Liver (tissue), 8 donors: ENCODE measurements at regions not wholly inside any gene's neighbourhood (a gene's known extent, or its start where the extent isn't known, plus 50 kb on each side); places are given as distances from the start of the nearest gene placed in this dataset.

Experiments
- DNase-seq: peaks from one replicate; pipeline ENCODE4 v3.0.0-alpha.2; 2017; ENCODE audit warnings: low spot score
- H3K27ac ChIP-seq, 2 donors: one replicate each; pipeline ENCODE4 v1.7.0; 2013; ENCODE audit warnings: inconsistent platforms in 2 of 2, low read length in 2 of 2, control low read depth in 1 of 2, low read depth in 1 of 2, mild to moderate bottlenecking in 1 of 2
- H3K27me3 ChIP-seq, 4 donors: one replicate each; pipeline versions ENCODE4 v1.6.1 to v1.7.0; 2013; ENCODE audit warnings: low read length in 3 of 4, inconsistent platforms in 1 of 4, mild to moderate bottlenecking in 1 of 4, moderate library complexity in 1 of 4; ENCODE audit not compliant: control insufficient read depth in 4 of 4, insufficient read depth in 4 of 4
- H3K36me3 ChIP-seq, 4 donors: one replicate each; pipeline versions ENCODE4 v1.6.1 to v1.7.0; 2013; ENCODE audit warnings: low read length in 3 of 4, mild to moderate bottlenecking in 3 of 4, low read depth in 1 of 4, moderate library complexity in 1 of 4; ENCODE audit not compliant: control insufficient read depth in 4 of 4, insufficient read depth in 3 of 4
- H3K4me1 ChIP-seq, 4 donors: one replicate each; pipeline versions ENCODE4 v1.6.1 to v1.7.0; 2013; ENCODE audit warnings: low read length in 3 of 4, mild to moderate bottlenecking in 3 of 4, moderate library complexity in 1 of 4; ENCODE audit not compliant: control insufficient read depth in 4 of 4, insufficient read depth in 4 of 4
- H3K4me3 ChIP-seq, 3 donors: one replicate each; pipeline versions ENCODE4 v1.6.1 to v1.7.0; 2013; ENCODE audit warnings: low read length in 3 of 3, control low read depth in 1 of 3, low read depth in 1 of 3, mild to moderate bottlenecking in 1 of 3
- H3K9ac ChIP-seq, 2 donors: one replicate each; pipeline ENCODE4 v1.7.0; 2013; ENCODE audit warnings: low read length in 2 of 2, mild to moderate bottlenecking in 2 of 2, moderate library complexity in 2 of 2, control low read depth in 1 of 2, low read depth in 1 of 2
- H3K9me3 ChIP-seq, 4 donors: one replicate each; pipeline versions ENCODE4 v1.6.1 to v1.7.0; 2013; ENCODE audit warnings: low read length in 3 of 4; ENCODE audit not compliant: control insufficient read depth in 4 of 4
- ATF3 ChIP-seq: IDR thresholded peaks from 2 replicates; pipeline ENCODE4 v1.6.1; 2016; ENCODE audit warnings: antibody characterized with exemption
- CTCF ChIP-seq: fragments of 150-350 bp; IDR thresholded peaks from 2 replicates; pipeline ENCODE4 v1.5.1; 2017; ENCODE audit warnings: improper control_type of control experiment, low read depth, low read length; ENCODE audit not compliant: missing input control
- EGR1 ChIP-seq, 2 donors: IDR thresholded peaks; 2 replicates each; pipeline ENCODE4 v1.6.1; 2016 to 2018; ENCODE audit warnings: antibody characterized with exemption in 2 of 2, low read depth in 2 of 2
- FOXA1 ChIP-seq: IDR thresholded peaks from 2 replicates; pipeline ENCODE4 v1.6.1; 2016; ENCODE audit warnings: antibody characterized with exemption
- GABPA ChIP-seq, 2 donors: IDR thresholded peaks in 1 of 2; conservative IDR thresholded peaks in 1 of 2; 2 replicates each; pipeline ENCODE4 v1.6.1; 2016; ENCODE audit warnings: antibody characterized with exemption in 2 of 2, mild to moderate bottlenecking in 1 of 2, moderate library complexity in 1 of 2
- HNF4G ChIP-seq: IDR thresholded peaks from 2 replicates; pipeline ENCODE4 v1.6.1; 2016; ENCODE audit warnings: antibody characterized with exemption
- JUND ChIP-seq, 2 donors: IDR thresholded peaks; 2 replicates each; pipeline ENCODE4 v1.6.1; 2016; ENCODE audit warnings: antibody characterized with exemption in 2 of 2
- NR2F2 ChIP-seq: IDR thresholded peaks from 2 replicates; pipeline ENCODE4 v1.6.1; 2016; ENCODE audit warnings: antibody characterized with exemption
- RAD21 ChIP-seq, 2 donors: IDR thresholded peaks; 2 replicates each; pipeline ENCODE4 v1.6.1; 2016; ENCODE audit warnings: antibody characterized with exemption in 2 of 2, mild to moderate bottlenecking in 2 of 2
- REST ChIP-seq: IDR thresholded peaks from 2 replicates; pipeline ENCODE4 v1.6.1; 2016; ENCODE audit warnings: antibody characterized with exemption, mild to moderate bottlenecking
- TAF1 ChIP-seq: conservative IDR thresholded peaks from 2 replicates; pipeline ENCODE4 v1.6.1; 2016; ENCODE audit warnings: antibody characterized with exemption, mild to moderate bottlenecking
- YY1 ChIP-seq: IDR thresholded peaks from 2 replicates; pipeline ENCODE4 v1.6.1; 2016; ENCODE audit warnings: antibody characterized with exemption, mild to moderate bottlenecking
- ZBTB33 ChIP-seq: IDR thresholded peaks from 2 replicates; pipeline ENCODE4 v1.6.1; 2016; ENCODE audit warnings: antibody characterized with exemption
- WGBS: extraction: QIAGEN DNeasy Blood & Tissue Kit; methylation state at CpG from one replicate; pipeline ENCODE4 v1.1.7; 2013; 5-methylcytosine and 5-hydroxymethylcytosine counted together
- TF ChIP-seq, protein P1 (sequence below): IDR thresholded peaks from 2 replicates; pipeline ENCODE4 v1.6.1; 2016; ENCODE audit warnings: antibody characterized with exemption
- donor health status: healthy.
- donor health status: healthy.
- donor health status: healthy.
- donor health status: healthy.
- donor health status: healthy.

DNA sequence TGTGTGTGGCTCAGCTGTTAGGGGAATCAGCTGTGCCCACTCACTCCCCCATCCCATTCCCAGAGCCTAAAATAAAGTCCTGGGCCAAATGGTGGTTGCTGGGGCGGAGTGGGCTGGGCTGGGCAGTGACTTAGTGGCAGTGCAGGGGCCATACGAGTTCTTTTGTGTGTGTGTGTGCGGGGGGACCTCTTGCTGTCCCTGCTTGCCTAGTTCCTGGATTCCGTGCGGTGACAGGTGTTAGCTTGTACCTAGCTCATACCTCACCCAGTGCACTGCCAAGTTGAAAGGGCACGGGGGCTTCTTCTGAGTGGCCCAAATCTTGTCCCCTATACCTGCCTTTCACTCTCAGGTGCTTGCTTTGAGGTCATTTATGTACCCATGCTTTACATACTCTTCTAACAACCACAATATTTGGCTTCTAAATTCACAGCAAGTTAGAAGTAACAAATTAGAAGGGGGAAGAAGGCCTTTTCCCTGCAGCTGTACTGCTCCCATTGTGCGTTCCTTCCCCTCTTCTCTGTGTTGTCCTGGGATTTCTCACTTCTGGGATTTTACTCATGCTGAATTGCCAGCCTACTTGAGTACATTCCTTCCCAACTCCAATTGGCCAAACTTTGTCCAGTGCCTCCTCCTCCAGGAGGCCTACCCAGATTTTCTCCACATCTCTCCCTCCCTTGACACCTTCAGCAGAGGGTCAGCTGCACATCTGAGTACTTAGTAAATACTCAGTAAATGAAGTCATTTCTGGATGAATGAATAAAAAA, 66.3 kb upstream of the POLG start:
- H3K9me3 ChIP-seq, result no peaks in the 10 kb centered on the region
- no peak for DNase-seq
- WGBS, result 33% methylated on average over 7 of the region's 7 CpGs
- TF ChIP-seq HNF4G, result no peak
- TF ChIP-seq ZBTB33, result no peak
- TF ChIP-seq TAF1, result no peak
- TF ChIP-seq, protein P1, sequence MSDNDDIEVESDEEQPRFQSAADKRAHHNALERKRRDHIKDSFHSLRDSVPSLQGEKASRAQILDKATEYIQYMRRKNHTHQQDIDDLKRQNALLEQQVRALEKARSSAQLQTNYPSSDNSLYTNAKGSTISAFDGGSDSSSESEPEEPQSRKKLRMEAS, result no peak
- TF ChIP-seq GABPA (IDR thresholded peaks at IDR 0.05 in 1 of 2, conservative IDR thresholded peaks at IDR 0.05 in 1 of 2), result no peak
- no peak for TF ChIP-seq JUND (IDR thresholded peaks at IDR 0.05)
- no peak for TF ChIP-seq EGR1 (IDR thresholded peaks at IDR 0.05; ENCODE audit: low read depth in 2 of 2)
- no peak for TF ChIP-seq YY1
- no peak for TF ChIP-seq RAD21 (IDR thresholded peaks at IDR 0.05)
- H3K36me3 ChIP-seq, result no peaks in the 10 kb centered on the region
- no peak overlapping the region for H3K9ac ChIP-seq
- no peak overlapping the region for H3K4me3 ChIP-seq
- peaks cover 1 to 7% (median 4%) of the 10 kb centered on the region in 4 donors for H3K4me1 ChIP-seq
- H3K27me3 ChIP-seq, result peaks cover 4 to 27% (median 19%) of the 10 kb centered on the region in 4 donors
- H3K27ac ChIP-seq, result no peak overlapping the region

GRCh38 chr15:89400116-89400781, 65.6 kb upstream of the POLG start:
- TF ChIP-seq YY1, result no peak
- no peak for TF ChIP-seq RAD21 (IDR thresholded peaks at IDR 0.05)
- TF ChIP-seq NR2F2, result no peak
- TF ChIP-seq, protein P1, result no peak
- no peak for TF ChIP-seq ATF3
- Histone ChIP-seq H3K4me1 (peaks cover 0 to 7% (median 3%) of the 10 kb centered on the region in 4 donors), H3K27ac (no peak overlapping the region), H3K27me3 (peaks cover 4 to 26% (median 17%) of the 10 kb centered on the region in 4 donors), H3K36me3 (no peaks in the 10 kb centered on the region), H3K9me3 (no peaks in the 10 kb centered on the region), H3K4me3 (peak overlapping the region in 1 of 3 donors; percentile 31), H3K9ac (no peak overlapping the region)
- 6% methylated on average over 55 of the region's 55 CpGs for WGBS
- DNase-seq, result no peak

- WGBS, result 4% methylated on average over 68 of the region's 68 CpGs
Observed at GRCh38 chr15:89399238-89400115, 64.9 kb upstream of the POLG start.

More at GRCh38 chr15:89399238-89400115, 64.9 kb upstream of the POLG start:
- TF ChIP-seq RAD21 (IDR thresholded peaks at IDR 0.05) (no peak), CTCF (no peak), FOXA1 (no peak), JUND (IDR thresholded peaks at IDR 0.05) (no peak), REST (no peak), TAF1 (no peak), YY1 (no peak)
- no peaks in the 10 kb centered on the region for H3K9me3 ChIP-seq
- no peaks in the 10 kb centered on the region for H3K36me3 ChIP-seq
- H3K27ac ChIP-seq, result no peak overlapping the region
- no peak overlapping the region for H3K9ac ChIP-seq
- peaks cover 4 to 26% (median 12%) of the 10 kb centered on the region in 4 donors for H3K27me3 ChIP-seq
- DNase-seq, result no peak
- peaks cover 0 to 7% (median 3%) of the 10 kb centered on the region in 4 donors for H3K4me1 ChIP-seq
- H3K4me3 ChIP-seq, result peak overlapping the region in 1 of 3 donors; percentile 31
